NCI-H146 treated with DMSO at 0.1 percent for 48 hours (cell line): ENCODE measurements at regions not wholly inside any gene's neighbourhood (a gene's known extent, or its start where the extent isn't known, plus 50 kb on each side); places are given as distances from the start of the nearest gene placed in this dataset.
"Not testable (repeated sequence)": the region's sequence is repeated elsewhere in the genome, so short reads cannot be mapped to it uniquely, and the experiment has no call there.

Source experiments
- DNase-seq: peaks from one replicate; lab custom pipeline; 2025; ENCODE audit not compliant: unreplicated experiment; lab: John Stamatoyannopoulos, UW

- DNase-seq = no peak
These were observed 69.4 kb downstream of the SAMD9 start for GRCh38 chr7:93048136-93048930.

- no peak for DNase-seq
These were observed 70.2 kb downstream of the SAMD9 start for GRCh38 chr7:93047514-93048099.

- DNase-seq = no peak
These were observed 71.1 kb downstream of the SAMD9 start for GRCh38 chr7:93046641-93047040.

GRCh38 chr7:93044147-93044810 lies 73.5 kb downstream of the SAMD9 start:
- DNase-seq = peak; percentile 52

- DNase-seq = no peak
These were observed 74.3 kb downstream of the SAMD9 start for GRCh38 chr7:93043385-93043985.

- DNase-seq = no peak
These were observed 77.4 kb downstream of the SAMD9 start for GRCh38 chr7:93040355-93040754.

GRCh38 chr7:93039786-93040185 lies 78.0 kb downstream of the SAMD9 start:
- DNase-seq = no peak

- no peak for DNase-seq
These were observed 78.5 kb downstream of the SAMD9 start for GRCh38 chr7:93039282-93039681.

- DNase-seq = no peak
These were observed 81.0 kb downstream of the SAMD9 start for GRCh38 chr7:93036807-93037206.

GRCh38 chr7:93036149-93036640 lies 81.6 kb downstream of the SAMD9 start:
- DNase-seq = no peak

GRCh38 chr7:93031795-93032194 lies 86.0 kb downstream of the SAMD9 start:
- DNase-seq = no peak

GRCh38 chr7:93030605-93031225 lies 87.1 kb downstream of the SAMD9 start:
- DNase-seq = no peak

GRCh38 chr7:93029056-93029455 lies 88.7 kb downstream of the SAMD9 start:
- no peak for DNase-seq

GRCh38 chr7:93028610-93029009 lies 89.2 kb downstream of the SAMD9 start:
- no peak for DNase-seq

GRCh38 chr7:93027044-93027443 lies 90.7 kb downstream of the SAMD9 start:
- no peak for DNase-seq

GRCh38 chr7:93026425-93026824 lies 91.4 kb downstream of the SAMD9 start:
- no peak for DNase-seq

GRCh38 chr7:93025389-93025788 lies 92.4 kb downstream of the SAMD9 start:
- DNase-seq = no peak

GRCh38 chr7:93022931-93023478 lies 94.8 kb downstream of the SAMD9 start:
- DNase-seq = not testable (repeated sequence)

- DNase-seq = no peak
These were observed 96.0 kb downstream of the SAMD9 start for GRCh38 chr7:93021748-93022147.

- no peak for DNase-seq
These were observed 99.1 kb downstream of the SAMD9 start for GRCh38 chr7:93018716-93019115.
